Stimulated activated CD4-positive, alpha-beta T cell treated with anti-CD3 and anti-CD28 coated beads, Interleukin-1b, Interleukin-23, amount 100 ng/mL, for 1 hour (primary cell): ENCODE measurements at regions not wholly inside any gene's neighbourhood (a gene's known extent, or its start where the extent isn't known, plus 50 kb on each side); places are given as distances from the start of the nearest gene placed in this dataset.
"Not testable (repeated sequence)": the region's sequence is repeated elsewhere in the genome, so short reads cannot be mapped to it uniquely, and the experiment has no call there.

Experiments used
- DNase-seq, 2 donors: peaks; one replicate each; pipeline ENCODE4 v3.0.0-alpha.2; 2020; ENCODE audit warnings: low read depth in 2 of 2

GRCh38 chr2:144015655-144016245, 504.2 kb downstream of the ZEB2 start:
- no peak for DNase-seq

- no peak for DNase-seq
Measured at GRCh38 chr2:144015036-144015435, 504.9 kb downstream of the ZEB2 start.

- no peak for DNase-seq
Measured at GRCh38 chr2:144014103-144014502, 505.8 kb downstream of the ZEB2 start.

GRCh38 chr2:144012304-144012703, 507.6 kb downstream of the ZEB2 start:
- no peak for DNase-seq

- DNase-seq: no peak
Measured at GRCh38 chr2:144011553-144011952, 508.4 kb downstream of the ZEB2 start.

GRCh38 chr2:144011098-144011497, 508.8 kb downstream of the ZEB2 start:
- no peak for DNase-seq

GRCh38 chr2:144010096-144010836, 509.7 kb downstream of the ZEB2 start:
- DNase-seq: no peak

- no peak for DNase-seq
Measured at GRCh38 chr2:144006139-144006538, 513.8 kb downstream of the ZEB2 start.

GRCh38 chr2:144004742-144005141, 515.2 kb downstream of the ZEB2 start:
- DNase-seq: no peak

- no peak for DNase-seq
Measured at GRCh38 chr2:144003460-144004075, 516.4 kb downstream of the ZEB2 start.

GRCh38 chr2:143996974-143997373, 522.9 kb downstream of the ZEB2 start:
- no peak for DNase-seq

GRCh38 chr2:143994961-143995360, 525.0 kb downstream of the ZEB2 start:
- DNase-seq: no peak

- DNase-seq: not testable (repeated sequence)
Measured at GRCh38 chr2:143991596-143991995, 528.3 kb downstream of the ZEB2 start.

GRCh38 chr2:143988082-143988481, 531.8 kb downstream of the ZEB2 start:
- DNase-seq: no peak

- no peak for DNase-seq
Measured at GRCh38 chr2:143981428-143981827, 538.5 kb downstream of the ZEB2 start.

GRCh38 chr2:143977356-143977755, 542.6 kb downstream of the ZEB2 start:
- no peak for DNase-seq

GRCh38 chr2:143975216-143975615, 544.7 kb downstream of the ZEB2 start:
- no peak for DNase-seq

GRCh38 chr2:143974262-143974661, 545.7 kb downstream of the ZEB2 start:
- DNase-seq: no peak

GRCh38 chr2:143968860-143969259, 551.1 kb downstream of the ZEB2 start:
- no peak for DNase-seq

- DNase-seq: no peak
Measured at GRCh38 chr2:143968360-143968759, 551.6 kb downstream of the ZEB2 start.

- no peak for DNase-seq
Measured at GRCh38 chr2:143965493-143966164, 554.3 kb downstream of the ZEB2 start.

- DNase-seq: no peak
Measured at GRCh38 chr2:143964891-143965290, 555.0 kb downstream of the ZEB2 start.

- DNase-seq: no peak
Measured at GRCh38 chr2:143960177-143960576, 559.7 kb downstream of the ZEB2 start.
